ENCODE measurements at regions not wholly inside any gene's neighbourhood (a gene's known extent, or its start where the extent isn't known, plus 50 kb on each side); places are given as distances from the start of the nearest gene placed in this dataset.

- no peak for DNase-seq (ENCODE audit: low read depth in 2 of 2)
- H3K4me3 ChIP-seq (replicated peaks in 1 of 2; ENCODE audit: low read depth in 2 of 2, low read length in 2 of 2) = no peak overlapping the region
- no peak for TF ChIP-seq CTCF (IDR thresholded peaks at IDR 0.05; ENCODE audit: low read depth, low read length)
These were observed 136.4 kb upstream of the IQSEC1 start for GRCh38 chr3:13209634-13209997.

- TF ChIP-seq CTCF (IDR thresholded peaks at IDR 0.05; ENCODE audit: low read depth, low read length) = no peak
- DNase-seq (ENCODE audit: low read depth in 2 of 2) = no peak
These were observed 135.7 kb upstream of the IQSEC1 start for GRCh38 chr3:13208706-13209633.

GRCh38 chr3:13207975-13208705, 134.9 kb upstream of the IQSEC1 start:
- no peak for DNase-seq (ENCODE audit: low read depth in 2 of 2)
- no peak overlapping the region for H3K4me3 ChIP-seq (replicated peaks in 1 of 2; ENCODE audit: low read depth in 2 of 2, low read length in 2 of 2)
- TF ChIP-seq CTCF (IDR thresholded peaks at IDR 0.05; ENCODE audit: low read depth, low read length) = no peak

More at GRCh38 chr3:13208706-13209633, 135.7 kb upstream of the IQSEC1 start:
- H3K4me3 ChIP-seq (replicated peaks in 1 of 2; ENCODE audit: low read depth in 2 of 2, low read length in 2 of 2) = no peak overlapping the region

- no peak for DNase-seq (ENCODE audit: low read depth in 2 of 2)
- TF ChIP-seq CTCF (IDR thresholded peaks at IDR 0.05; ENCODE audit: low read depth, low read length) = no peak
- no peak overlapping the region for H3K4me3 ChIP-seq (replicated peaks in 1 of 2; ENCODE audit: low read depth in 2 of 2, low read length in 2 of 2)
These were observed 134.3 kb upstream of the IQSEC1 start for GRCh38 chr3:13207578-13207922.

- no peak for DNase-seq (ENCODE audit: low read depth in 2 of 2)
- H3K4me3 ChIP-seq (replicated peaks in 1 of 2; ENCODE audit: low read depth in 2 of 2, low read length in 2 of 2) = no peak overlapping the region
- TF ChIP-seq CTCF (IDR thresholded peaks at IDR 0.05; ENCODE audit: low read depth, low read length) = no peak
These were observed 133.8 kb upstream of the IQSEC1 start for GRCh38 chr3:13206799-13207577.

GRCh38 chr3:13205567-13206143, 132.4 kb upstream of the IQSEC1 start:
- TF ChIP-seq CTCF (IDR thresholded peaks at IDR 0.05; ENCODE audit: low read depth, low read length) = no peak
- DNase-seq (ENCODE audit: low read depth in 2 of 2) = no peak
- H3K4me3 ChIP-seq (replicated peaks in 1 of 2; ENCODE audit: low read depth in 2 of 2, low read length in 2 of 2) = no peak overlapping the region
